ENCODE measurements at regions not wholly inside any gene's neighbourhood (a gene's known extent, or its start where the extent isn't known, plus 50 kb on each side); places are given as distances from the start of the nearest gene placed in this dataset.

DNA sequence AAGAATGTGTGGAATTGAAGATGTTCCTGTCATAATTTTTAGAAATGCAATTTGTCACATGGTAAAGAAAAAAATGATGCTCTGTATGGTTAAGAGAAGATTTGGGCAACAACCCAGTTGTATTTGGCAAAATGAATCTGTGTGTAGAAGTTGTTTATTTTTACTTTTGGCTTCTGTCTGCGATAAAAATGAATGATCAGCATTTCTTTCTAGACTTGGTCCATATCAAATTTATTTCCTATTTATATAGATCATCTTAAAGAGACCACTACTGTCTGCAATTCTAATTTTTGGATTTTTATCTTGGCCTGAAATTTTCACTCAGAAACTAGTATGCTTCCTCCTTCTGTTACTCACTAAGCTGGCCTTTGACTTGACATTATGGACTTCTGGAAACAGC lies 396.9 kb downstream of the FAM47A start:
- TF ChIP-seq, protein P1, sequence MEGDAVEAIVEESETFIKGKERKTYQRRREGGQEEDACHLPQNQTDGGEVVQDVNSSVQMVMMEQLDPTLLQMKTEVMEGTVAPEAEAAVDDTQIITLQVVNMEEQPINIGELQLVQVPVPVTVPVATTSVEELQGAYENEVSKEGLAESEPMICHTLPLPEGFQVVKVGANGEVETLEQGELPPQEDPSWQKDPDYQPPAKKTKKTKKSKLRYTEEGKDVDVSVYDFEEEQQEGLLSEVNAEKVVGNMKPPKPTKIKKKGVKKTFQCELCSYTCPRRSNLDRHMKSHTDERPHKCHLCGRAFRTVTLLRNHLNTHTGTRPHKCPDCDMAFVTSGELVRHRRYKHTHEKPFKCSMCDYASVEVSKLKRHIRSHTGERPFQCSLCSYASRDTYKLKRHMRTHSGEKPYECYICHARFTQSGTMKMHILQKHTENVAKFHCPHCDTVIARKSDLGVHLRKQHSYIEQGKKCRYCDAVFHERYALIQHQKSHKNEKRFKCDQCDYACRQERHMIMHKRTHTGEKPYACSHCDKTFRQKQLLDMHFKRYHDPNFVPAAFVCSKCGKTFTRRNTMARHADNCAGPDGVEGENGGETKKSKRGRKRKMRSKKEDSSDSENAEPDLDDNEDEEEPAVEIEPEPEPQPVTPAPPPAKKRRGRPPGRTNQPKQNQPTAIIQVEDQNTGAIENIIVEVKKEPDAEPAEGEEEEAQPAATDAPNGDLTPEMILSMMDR (optimal IDR thresholded peaks at IDR 0.05 in 1 of 3, IDR thresholded peaks at IDR 0.05 in 1 of 3, conservative IDR thresholded peaks at IDR 0.05 in 1 of 3; ENCODE audit: extremely low read depth in 1 of 3, insufficient read depth in 2 of 3, low read length in 3 of 3) = no peak
- no peak for TF ChIP-seq EZH2 (IDR thresholded peaks at IDR 0.05; ENCODE audit: low read length)
